ENCODE measurements at regions not wholly inside any gene's neighbourhood (a gene's known extent, or its start where the extent isn't known, plus 50 kb on each side); places are given as distances from the start of the nearest gene placed in this dataset.

GRCh38 chr2:140144611-140145010 lies 1364.4 kb upstream of the NXPH2 start:
- H3K79me2 ChIP-seq (ENCODE audit: insufficient read depth, low read length): no peaks in the 10 kb centered on the region
- Mint-ChIP-seq H3K9me3 (no peaks in the 10 kb centered on the region), H3K36me3 (ENCODE audit: insufficient read depth in 1 of 3, low read depth in 3 of 3) (no peaks in the 10 kb centered on the region; a peak in 1 of 7 replicates), H3K27me3 (ENCODE audit: low read depth) (no peaks in the 10 kb centered on the region), H3K4me1 (no peaks in the 10 kb centered on the region), H3K4me3 (no peak overlapping the region), H3K27ac (no peak overlapping the region)
- H4K20me1 ChIP-seq (ENCODE audit: control insufficient read depth, insufficient read depth, insufficient read length): no peaks in the 10 kb centered on the region
- no peak for DNase-seq
- H2BK12ac ChIP-seq (ENCODE audit: insufficient read length, low read depth, low read length): no peak overlapping the region
- no peak overlapping the region for H2BK15ac ChIP-seq (ENCODE audit: low read depth, low read length)
- H3K27ac ChIP-seq (ENCODE audit: insufficient read length, low read depth, low read length): no peak overlapping the region
- H4K5ac ChIP-seq (ENCODE audit: insufficient read length, low read depth, low read length): no peak overlapping the region
- no peak overlapping the region for H3K4me2 ChIP-seq (ENCODE audit: insufficient read depth, insufficient read length, low read length)
- no peak for TF ChIP-seq CTCF (conservative IDR thresholded peaks at IDR 0.05)
- no peak overlapping the region for H4K91ac ChIP-seq (ENCODE audit: insufficient read length, low read depth, low read length)
- WGBS (ENCODE audit: extremely low coverage, insufficient read length, low lambda C conversion rate): no CpG with 5 or more reads among the region's 2 CpGs
- H3K14ac ChIP-seq (ENCODE audit: insufficient read depth, low read length): no peak overlapping the region
- no peak overlapping the region for H2BK120ac ChIP-seq (ENCODE audit: low read depth, low read length, poor library complexity, severe bottlenecking)
- no peaks in the 10 kb centered on the region for H3K27me3 ChIP-seq (ENCODE audit: insufficient read depth, low read length)
- H2AK5ac ChIP-seq (ENCODE audit: insufficient read length, low read length): no peak overlapping the region
- H3K9ac ChIP-seq (ENCODE audit: extremely low read depth, insufficient read length, low read length): no peak overlapping the region
- no peak overlapping the region for H4K8ac ChIP-seq (replicated peaks; ENCODE audit: insufficient read length, low read depth, low read length)
- no peaks in the 10 kb centered on the region for H3K4me1 ChIP-seq (ENCODE audit: insufficient read depth, low read length)
- no peak overlapping the region for H3K18ac ChIP-seq (ENCODE audit: insufficient read length, low read depth, low read length)
- H3T11ph ChIP-seq (ENCODE audit: low read length): no peak overlapping the region
- no peak overlapping the region for H3K4ac ChIP-seq (ENCODE audit: low read depth, low read length)
- H2BK20ac ChIP-seq (ENCODE audit: low read depth, low read length, poor library complexity, severe bottlenecking): no peak overlapping the region
- no peak overlapping the region for H3K56ac ChIP-seq (ENCODE audit: insufficient read length, low read depth, low read length)
- no peaks in the 10 kb centered on the region for H3K9me3 ChIP-seq (ENCODE audit: control insufficient read depth, low read depth, low read length)
- H3K79me1 ChIP-seq (ENCODE audit: insufficient read depth, low read depth, low read length, poor library complexity, severe bottlenecking): no peaks in the 10 kb centered on the region
- no peak overlapping the region for H2BK5ac ChIP-seq (ENCODE audit: insufficient read length, low read length)
- no peaks in the 10 kb centered on the region for H3K23me2 ChIP-seq (ENCODE audit: insufficient read length, low read depth, low read length, poor library complexity, severe bottlenecking)
- H2AFZ ChIP-seq (ENCODE audit: low read length): no peak overlapping the region
- no peak overlapping the region for H3K23ac ChIP-seq (ENCODE audit: insufficient read length, low read depth, low read length)
